ENCODE measurements at regions not wholly inside any gene's neighbourhood (a gene's known extent, or its start where the extent isn't known, plus 50 kb on each side); places are given as distances from the start of the nearest gene placed in this dataset.

- Histone ChIP-seq H3K27ac (replicated peaks) (no peak overlapping the region), H3K27me3 (ENCODE audit: insufficient read depth, poor library complexity, severe bottlenecking) (no peaks in the 10 kb centered on the region), H3K4me3 (replicated peaks; ENCODE audit: insufficient read depth, low read length) (no peak overlapping the region)
- TF ChIP-seq SPI1 (IDR thresholded peaks at IDR 0.05; ENCODE audit: borderline replicate concordance, low read depth) (no peak), REST (IDR thresholded peaks at IDR 0.05; ENCODE audit: insufficient replicate concordance, low read depth) (no peak), GABPA (IDR thresholded peaks at IDR 0.05; ENCODE audit: low read depth) (no peak), POLR2AphosphoS5 (IDR thresholded peaks at IDR 0.05; ENCODE audit: low read depth) (no peak)
- TF ChIP-seq, protein P1, sequence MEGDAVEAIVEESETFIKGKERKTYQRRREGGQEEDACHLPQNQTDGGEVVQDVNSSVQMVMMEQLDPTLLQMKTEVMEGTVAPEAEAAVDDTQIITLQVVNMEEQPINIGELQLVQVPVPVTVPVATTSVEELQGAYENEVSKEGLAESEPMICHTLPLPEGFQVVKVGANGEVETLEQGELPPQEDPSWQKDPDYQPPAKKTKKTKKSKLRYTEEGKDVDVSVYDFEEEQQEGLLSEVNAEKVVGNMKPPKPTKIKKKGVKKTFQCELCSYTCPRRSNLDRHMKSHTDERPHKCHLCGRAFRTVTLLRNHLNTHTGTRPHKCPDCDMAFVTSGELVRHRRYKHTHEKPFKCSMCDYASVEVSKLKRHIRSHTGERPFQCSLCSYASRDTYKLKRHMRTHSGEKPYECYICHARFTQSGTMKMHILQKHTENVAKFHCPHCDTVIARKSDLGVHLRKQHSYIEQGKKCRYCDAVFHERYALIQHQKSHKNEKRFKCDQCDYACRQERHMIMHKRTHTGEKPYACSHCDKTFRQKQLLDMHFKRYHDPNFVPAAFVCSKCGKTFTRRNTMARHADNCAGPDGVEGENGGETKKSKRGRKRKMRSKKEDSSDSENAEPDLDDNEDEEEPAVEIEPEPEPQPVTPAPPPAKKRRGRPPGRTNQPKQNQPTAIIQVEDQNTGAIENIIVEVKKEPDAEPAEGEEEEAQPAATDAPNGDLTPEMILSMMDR (IDR thresholded peaks at IDR 0.05; ENCODE audit: insufficient read depth, low read length): no peak
- no peak for DNase-seq (ENCODE audit: low read depth in 1 of 2, low spot score in 1 of 2)
Observed at GRCh38 chr2:140064243-140064642, 1284.1 kb upstream of the NXPH2 start.

- Histone ChIP-seq H3K4me3 (replicated peaks; ENCODE audit: insufficient read depth, low read length) (no peak overlapping the region), H3K27me3 (ENCODE audit: insufficient read depth, poor library complexity, severe bottlenecking) (no peaks in the 10 kb centered on the region), H3K27ac (replicated peaks) (no peak overlapping the region)
- DNase-seq (ENCODE audit: low read depth in 1 of 2, low spot score in 1 of 2): no peak
- TF ChIP-seq REST (IDR thresholded peaks at IDR 0.05; ENCODE audit: insufficient replicate concordance, low read depth): no peak
- TF ChIP-seq GABPA (IDR thresholded peaks at IDR 0.05; ENCODE audit: low read depth): no peak
- TF ChIP-seq, protein P1 (IDR thresholded peaks at IDR 0.05; ENCODE audit: insufficient read depth, low read length): no peak
- TF ChIP-seq POLR2AphosphoS5 (IDR thresholded peaks at IDR 0.05; ENCODE audit: low read depth): no peak
- TF ChIP-seq SPI1 (IDR thresholded peaks at IDR 0.05; ENCODE audit: borderline replicate concordance, low read depth): no peak
Observed at GRCh38 chr2:140063356-140063755, 1283.2 kb upstream of the NXPH2 start.

- TF ChIP-seq REST (IDR thresholded peaks at IDR 0.05; ENCODE audit: insufficient replicate concordance, low read depth) (no peak), GABPA (IDR thresholded peaks at IDR 0.05; ENCODE audit: low read depth) (no peak), POLR2AphosphoS5 (IDR thresholded peaks at IDR 0.05; ENCODE audit: low read depth) (no peak), SPI1 (IDR thresholded peaks at IDR 0.05; ENCODE audit: borderline replicate concordance, low read depth) (no peak)
- TF ChIP-seq, protein P1 (IDR thresholded peaks at IDR 0.05; ENCODE audit: insufficient read depth, low read length): no peak
Observed at GRCh38 chr2:140061240-140061639, 1281.0 kb upstream of the NXPH2 start.

More at GRCh38 chr2:140061240-140061639, 1281.0 kb upstream of the NXPH2 start:
- H3K27ac ChIP-seq (replicated peaks): no peak overlapping the region
- H3K4me3 ChIP-seq (replicated peaks; ENCODE audit: insufficient read depth, low read length): no peak overlapping the region
- no peak for DNase-seq (ENCODE audit: low read depth in 1 of 2, low spot score in 1 of 2)
- no peaks in the 10 kb centered on the region for H3K27me3 ChIP-seq (ENCODE audit: insufficient read depth, poor library complexity, severe bottlenecking)
